SK-N-SH treated with all-trans-retinoic acid at 6 μM for 48 hours (cell line): ENCODE measurements at regions not wholly inside any gene's neighbourhood (a gene's known extent, or its start where the extent isn't known, plus 50 kb on each side); places are given as distances from the start of the nearest gene placed in this dataset.

Experiments used
- ATAC-seq: fragments of 200-7000 bp; cut with Tn5 transposase; 3 replicates; pipeline ENCODE4 v1.9.1; 2020; ENCODE audit warnings: mild to moderate bottlenecking, moderate library complexity
- ARNTL ChIP-seq: fragments of 450-650 bp; formaldehyde crosslinking; IDR thresholded peaks from 2 replicates; pipeline ENCODE4 v1.5.0; 2020; ENCODE audit warnings: low read depth, mild to moderate bottlenecking, moderate library complexity, borderline replicate concordance
- CSDC2 ChIP-seq: fragments of 250-450 bp; sonication (Bioruptor Pico); IDR thresholded peaks from 2 replicates; pipeline ENCODE4 v1.5.0; 2020; ENCODE audit warnings: mild to moderate bottlenecking, moderate library complexity
- ESRRG ChIP-seq: fragments of 250-450 bp; sonication (Bioruptor Pico); IDR thresholded peaks from 2 replicates; pipeline ENCODE4 v1.6.1; 2021; ENCODE audit warnings: mild to moderate bottlenecking
- GLIS3 ChIP-seq: fragments of 250-450 bp; sonication (Bioruptor Pico); IDR thresholded peaks from 2 replicates; pipeline ENCODE4 v1.5.0; 2020; ENCODE audit warnings: mild to moderate bottlenecking, moderate library complexity
- OSR1 ChIP-seq: fragments of 250-450 bp; sonication (Bioruptor Pico); IDR thresholded peaks from 2 replicates; pipeline ENCODE4 v1.8.0; 2022; ENCODE audit warnings: moderate library complexity, mild to moderate bottlenecking, inconsistent platforms
- PATZ1 ChIP-seq: fragments of 250-450 bp; sonication (Bioruptor Pico); IDR thresholded peaks from 2 replicates; pipeline ENCODE4 v1.8.0; 2020; ENCODE audit warnings: mild to moderate bottlenecking, moderate library complexity, borderline replicate concordance
- PPARA ChIP-seq: fragments of 250-450 bp; sonication (Bioruptor Pico); IDR thresholded peaks from 2 replicates; pipeline ENCODE4 v1.5.0; 2020; ENCODE audit warnings: mild to moderate bottlenecking, borderline replicate concordance
- RARB ChIP-seq: fragments of 250-450 bp; sonication (Bioruptor Pico); IDR thresholded peaks from 2 replicates; pipeline ENCODE4 v1.8.0; 2021; ENCODE audit warnings: mild to moderate bottlenecking, moderate library complexity
- SNAI2 ChIP-seq: fragments of 250-450 bp; sonication (Bioruptor Pico); IDR thresholded peaks from 2 replicates; pipeline ENCODE4 v1.5.0; 2020; ENCODE audit warnings: mild to moderate bottlenecking, moderate library complexity
- TCF4 ChIP-seq: fragments of 250-450 bp; sonication (Bioruptor Pico); IDR thresholded peaks from 2 replicates; pipeline ENCODE4 v1.8.0; 2021; ENCODE audit warnings: mild to moderate bottlenecking, moderate library complexity, borderline replicate concordance
- TOX ChIP-seq: fragments of 250-450 bp; sonication (Bioruptor Pico); IDR thresholded peaks from 2 replicates; pipeline ENCODE4 v1.8.0; 2021; ENCODE audit warnings: mild to moderate bottlenecking, moderate library complexity, borderline replicate concordance
- TSHZ2 ChIP-seq: fragments of 250-450 bp; sonication (Bioruptor Pico); IDR thresholded peaks from 2 replicates; pipeline ENCODE4 v1.5.0; 2020; ENCODE audit warnings: mild to moderate bottlenecking, moderate library complexity
- ZC3H10 ChIP-seq: fragments of 250-450 bp; sonication (Bioruptor Pico); IDR thresholded peaks from 2 replicates; pipeline ENCODE4 v1.5.1; 2021; ENCODE audit warnings: mild to moderate bottlenecking, moderate library complexity
- ZFP3 ChIP-seq: fragments of 250-450 bp; sonication (Bioruptor Pico); IDR thresholded peaks from 2 replicates; pipeline ENCODE4 v1.5.0; 2020; ENCODE audit warnings: mild to moderate bottlenecking, moderate library complexity
- ZFP30 ChIP-seq: fragments of 450-650 bp; formaldehyde crosslinking; IDR thresholded peaks from 2 replicates; pipeline ENCODE4 v1.5.0; 2022; ENCODE audit warnings: mild to moderate bottlenecking, moderate library complexity
- ZNF565 ChIP-seq: fragments of 450-650 bp; formaldehyde crosslinking; conservative IDR thresholded peaks from 2 replicates; pipeline ENCODE4 v1.5.0; 2020; ENCODE audit warnings: low read depth, mild to moderate bottlenecking, moderate library complexity
- TF ChIP-seq, protein P1 (sequence below): fragments of 250-450 bp; sonication (Bioruptor Pico); IDR thresholded peaks from 2 replicates; pipeline ENCODE4 v1.5.1; 2020; ENCODE audit warnings: low read depth, mild to moderate bottlenecking, moderate library complexity
- TF ChIP-seq, protein P2 (sequence below): fragments of 250-450 bp; sonication (Bioruptor Pico); IDR thresholded peaks from 2 replicates; pipeline ENCODE4 v1.5.1; 2021; ENCODE audit warnings: mild to moderate bottlenecking, moderate library complexity

GRCh38 chr16:86766700-86767099, 188.4 kb downstream of the FOXL1 start:
- TF ChIP-seq ZFP3 (CRISPR knock-in tag), result no peak
- no peak for TF ChIP-seq SNAI2

DNA sequence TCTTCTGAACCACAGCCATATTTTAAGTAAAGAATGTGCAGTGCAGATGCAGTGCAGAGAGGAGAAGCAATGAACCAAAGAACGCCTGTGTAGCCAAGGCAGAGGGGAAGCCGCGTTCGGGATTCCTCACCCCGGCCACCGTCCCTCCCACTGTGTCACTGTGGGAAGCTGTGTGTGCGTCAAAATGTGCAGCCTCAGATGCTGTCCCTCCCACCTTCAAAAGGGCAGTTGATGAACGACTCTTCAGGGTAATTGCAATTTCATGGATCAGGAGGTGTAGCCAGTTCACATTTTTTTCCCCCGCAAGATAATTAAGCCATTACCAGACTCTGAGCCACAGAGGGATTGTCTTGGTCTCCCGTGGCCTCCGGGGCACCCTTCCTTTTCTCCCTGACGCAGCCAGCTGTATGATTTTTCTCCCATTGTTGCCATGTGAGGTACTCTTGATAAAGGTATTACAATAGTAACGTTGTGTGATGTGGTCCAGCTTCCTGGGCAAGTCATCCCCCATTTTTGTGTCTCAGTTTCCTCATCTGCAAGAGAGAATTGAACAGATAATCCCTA, 190.0 kb downstream of the FOXL1 start:
- no peak for TF ChIP-seq RARB (CRISPR knock-in tag)
- TF ChIP-seq ZC3H10, result no peak
- TF ChIP-seq, protein P1, sequence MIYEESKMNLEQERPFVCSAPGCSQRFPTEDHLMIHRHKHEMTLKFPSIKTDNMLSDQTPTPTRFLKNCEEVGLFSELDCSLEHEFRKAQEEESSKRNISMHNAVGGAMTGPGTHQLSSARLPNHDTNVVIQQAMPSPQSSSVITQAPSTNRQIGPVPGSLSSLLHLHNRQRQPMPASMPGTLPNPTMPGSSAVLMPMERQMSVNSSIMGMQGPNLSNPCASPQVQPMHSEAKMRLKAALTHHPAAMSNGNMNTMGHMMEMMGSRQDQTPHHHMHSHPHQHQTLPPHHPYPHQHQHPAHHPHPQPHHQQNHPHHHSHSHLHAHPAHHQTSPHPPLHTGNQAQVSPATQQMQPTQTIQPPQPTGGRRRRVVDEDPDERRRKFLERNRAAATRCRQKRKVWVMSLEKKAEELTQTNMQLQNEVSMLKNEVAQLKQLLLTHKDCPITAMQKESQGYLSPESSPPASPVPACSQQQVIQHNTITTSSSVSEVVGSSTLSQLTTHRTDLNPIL (CRISPR knock-in tag), result no peak
- TF ChIP-seq, protein P2, sequence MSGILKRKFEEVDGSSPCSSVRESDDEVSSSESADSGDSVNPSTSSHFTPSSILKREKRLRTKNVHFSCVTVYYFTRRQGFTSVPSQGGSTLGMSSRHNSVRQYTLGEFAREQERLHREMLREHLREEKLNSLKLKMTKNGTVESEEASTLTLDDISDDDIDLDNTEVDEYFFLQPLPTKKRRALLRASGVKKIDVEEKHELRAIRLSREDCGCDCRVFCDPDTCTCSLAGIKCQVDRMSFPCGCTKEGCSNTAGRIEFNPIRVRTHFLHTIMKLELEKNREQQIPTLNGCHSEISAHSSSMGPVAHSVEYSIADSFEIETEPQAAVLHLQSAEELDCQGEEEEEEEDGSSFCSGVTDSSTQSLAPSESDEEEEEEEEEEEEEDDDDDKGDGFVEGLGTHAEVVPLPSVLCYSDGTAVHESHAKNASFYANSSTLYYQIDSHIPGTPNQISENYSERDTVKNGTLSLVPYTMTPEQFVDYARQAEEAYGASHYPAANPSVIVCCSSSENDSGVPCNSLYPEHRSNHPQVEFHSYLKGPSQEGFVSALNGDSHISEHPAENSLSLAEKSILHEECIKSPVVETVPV (CRISPR knock-in tag), result no peak
- TF ChIP-seq ESRRG (CRISPR knock-in tag), result no peak
- TF ChIP-seq ZFP30 (CRISPR knock-in tag), result no peak
- no peak for TF ChIP-seq PATZ1
- no peak for TF ChIP-seq SNAI2
- no peak for TF ChIP-seq TOX (CRISPR knock-in tag)
- no peak for TF ChIP-seq CSDC2
- no peak for ATAC-seq

More at GRCh38 chr16:86766700-86767099, 188.4 kb downstream of the FOXL1 start:
- no peak for ATAC-seq

GRCh38 chr16:86768999-86769398, 190.7 kb downstream of the FOXL1 start:
- ATAC-seq, result no peak
- no peak for TF ChIP-seq PATZ1
- TF ChIP-seq, protein P2 (CRISPR knock-in tag), result no peak
- no peak for TF ChIP-seq GLIS3
- TF ChIP-seq TCF4 (CRISPR knock-in tag), result no peak
- no peak for TF ChIP-seq ZNF565
- TF ChIP-seq TOX (CRISPR knock-in tag), result no peak
- no peak for TF ChIP-seq TSHZ2
- TF ChIP-seq ARNTL (CRISPR knock-in tag), result no peak
- TF ChIP-seq ZC3H10, result no peak
- no peak for TF ChIP-seq PPARA (CRISPR knock-in tag)
- TF ChIP-seq ESRRG (CRISPR knock-in tag), result no peak
- TF ChIP-seq, protein P1 (CRISPR knock-in tag), result no peak
- TF ChIP-seq CSDC2, result no peak
- TF ChIP-seq SNAI2, result no peak
- TF ChIP-seq OSR1 (CRISPR knock-in tag), result no peak
